Panc1 (cell line): ENCODE measurements at regions not wholly inside any gene's neighbourhood (a gene's known extent, or its start where the extent isn't known, plus 50 kb on each side); places are given as distances from the start of the nearest gene placed in this dataset.

Experiments used
- ATAC-seq: fragments of 200-7000 bp; cut with Tn5 transposase; 2 replicates; pipeline ENCODE4 v1.9.1; 2020; ENCODE audit warnings: mild to moderate bottlenecking, moderate library complexity
- BruUV-seq: library from RNA; stranded (reverse); fragments of 400-500 nt; replicated peaks from 2 replicates; lab custom pipeline; 2021; lab: Mats Ljungman, UMichigan
- CTCF ChIA-PET: fragments of 300-600 bp; sonication (Branson Sonifier 250); formaldehyde crosslinking; loops from one replicate; lab custom pipeline; 2022; ENCODE audit warnings: antibody characterized with exemption; lab: Charles Lee
- POLR2A ChIA-PET: fragments of 300-600 bp; sonication (Branson Sonifier 250); formaldehyde crosslinking; loops from one replicate; lab custom pipeline; 2022; ENCODE audit warnings: antibody characterized with exemption; lab: Charles Lee
- DNase-seq: peaks from one replicate; pipeline ENCODE4 v3.0.0-alpha.2; 2010; ENCODE audit warnings: low read depth, low spot score
- H3K27ac ChIP-seq: 2 replicates; pipeline ENCODE4 v1.5.1; 2011; ENCODE audit warnings: mild to moderate bottlenecking, low read length, inconsistent platforms
- H3K27me3 ChIP-seq: fragments of 200-500 bp; sonication (Bioruptor generic); 2 replicates; pipeline ENCODE4 v1.6.0; 2014; ENCODE audit warnings: low read length, inconsistent platforms; ENCODE audit not compliant: control insufficient read depth, insufficient read depth
- H3K36me3 ChIP-seq: fragments of 200-500 bp; sonication (Bioruptor generic); 2 replicates; pipeline ENCODE4 v1.5.1; 2014; ENCODE audit warnings: inconsistent platforms, mild to moderate bottlenecking, low read length, moderate library complexity; ENCODE audit not compliant: control insufficient read depth, insufficient read depth
- H3K4me1 ChIP-seq: 2 replicates; pipeline ENCODE4 v1.5.1; 2011; ENCODE audit warnings: inconsistent platforms, mild to moderate bottlenecking, low read length, moderate library complexity; ENCODE audit not compliant: control insufficient read depth, insufficient read depth
- H3K4me3 ChIP-seq, 2 experiments: 2 replicates each; pipeline ENCODE4 v1.5.1; 2011 to 2012; ENCODE audit warnings: low read depth in 2 of 2, low read length in 2 of 2, mild to moderate bottlenecking in 2 of 2, inconsistent platforms in 1 of 2, moderate library complexity in 1 of 2
- H3K9me3 ChIP-seq: fragments of 200-500 bp; sonication (Bioruptor generic); 2 replicates; pipeline ENCODE4 v1.5.1; 2014; ENCODE audit warnings: low read depth, mild to moderate bottlenecking, inconsistent platforms, low read length, moderate library complexity; ENCODE audit not compliant: control insufficient read depth, insufficient read depth
- POLR2AphosphoS5 ChIP-seq: IDR thresholded peaks from 2 replicates; pipeline ENCODE4 v1.6.1; 2012; ENCODE audit warnings: mild to moderate bottlenecking, low read depth, low read length, moderate library complexity
- REST ChIP-seq, 2 experiments: IDR thresholded peaks; 2 replicates each; pipeline ENCODE4 v1.6.1; 2011 to 2012; ENCODE audit warnings: low read depth in 2 of 2, control low read depth in 1 of 2, low read length in 1 of 2, mild to moderate bottlenecking in 1 of 2, moderate library complexity in 1 of 2; ENCODE audit not compliant: insufficient read depth in 1 of 2
- SIN3A ChIP-seq: IDR thresholded peaks from 2 replicates; pipeline ENCODE4 v1.6.1; 2012; ENCODE audit warnings: low read depth, mild to moderate bottlenecking, low read length, moderate library complexity, borderline replicate concordance; ENCODE audit not compliant: insufficient read depth
- TCF7L2 ChIP-seq: IDR thresholded peaks from 2 replicates; pipeline ENCODE4 v1.6.1; 2011; ENCODE audit warnings: mild to moderate bottlenecking, low read depth, low read length, inconsistent platforms
- in situ Hi-C: cut with HindIII; loops from 2 replicates; pipeline ENCODE4 v1.10.0; 2016; ENCODE audit warnings: low sequenced_read_pairs, low pct_unique_long_range_greater_than_20kb
- intact Hi-C: fragments of 100-400 bp; cut with micrococcal nuclease; formaldehyde crosslinking; loops from one replicate; pipeline ENCODE4 v1.10.0; 2022; ENCODE audit not compliant: unreplicated experiment
- TF ChIP-seq, protein P1 (sequence below): fragments of 450-650 bp; IDR thresholded peaks from 2 replicates; pipeline ENCODE4 v1.5.1; 2017; ENCODE audit warnings: mild to moderate bottlenecking

- in situ Hi-C loops = no loop called here
- POLR2A ChIA-PET = no interaction called here
- peaks cover 32% of the 10 kb centered on the region for H3K27me3 ChIP-seq
Measured at GRCh38 chr5:77569409-77569808, 69.1 kb downstream of the OTP start.

GRCh38 chr5:77568555-77568954 is 70.0 kb downstream of the OTP start:
- ChIA-PET POLR2A (no interaction called here), CTCF (no interaction called here)
- intact Hi-C loops = no loop called here
- Histone ChIP-seq H3K36me3 (no peaks in the 10 kb centered on the region), H3K27me3 (peaks cover 32% of the 10 kb centered on the region), H3K9me3 (no peaks in the 10 kb centered on the region), H3K4me1 (no peaks in the 10 kb centered on the region), H3K27ac (no peak overlapping the region), H3K4me3 (no peak overlapping the region)
- BruUV-seq = no TSS peak
- in situ Hi-C loops = no loop called here
- DNase-seq (no peak), ATAC-seq (no peak)
- TF ChIP-seq TCF7L2 (no peak), SIN3A (no peak), POLR2AphosphoS5 (no peak), REST (IDR thresholded peaks at IDR 0.05; ENCODE audit: insufficient read depth in 1 of 2, low read depth in 2 of 2, low read length in 1 of 2) (no peak)
- TF ChIP-seq, protein P1, sequence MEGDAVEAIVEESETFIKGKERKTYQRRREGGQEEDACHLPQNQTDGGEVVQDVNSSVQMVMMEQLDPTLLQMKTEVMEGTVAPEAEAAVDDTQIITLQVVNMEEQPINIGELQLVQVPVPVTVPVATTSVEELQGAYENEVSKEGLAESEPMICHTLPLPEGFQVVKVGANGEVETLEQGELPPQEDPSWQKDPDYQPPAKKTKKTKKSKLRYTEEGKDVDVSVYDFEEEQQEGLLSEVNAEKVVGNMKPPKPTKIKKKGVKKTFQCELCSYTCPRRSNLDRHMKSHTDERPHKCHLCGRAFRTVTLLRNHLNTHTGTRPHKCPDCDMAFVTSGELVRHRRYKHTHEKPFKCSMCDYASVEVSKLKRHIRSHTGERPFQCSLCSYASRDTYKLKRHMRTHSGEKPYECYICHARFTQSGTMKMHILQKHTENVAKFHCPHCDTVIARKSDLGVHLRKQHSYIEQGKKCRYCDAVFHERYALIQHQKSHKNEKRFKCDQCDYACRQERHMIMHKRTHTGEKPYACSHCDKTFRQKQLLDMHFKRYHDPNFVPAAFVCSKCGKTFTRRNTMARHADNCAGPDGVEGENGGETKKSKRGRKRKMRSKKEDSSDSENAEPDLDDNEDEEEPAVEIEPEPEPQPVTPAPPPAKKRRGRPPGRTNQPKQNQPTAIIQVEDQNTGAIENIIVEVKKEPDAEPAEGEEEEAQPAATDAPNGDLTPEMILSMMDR = no peak

More at GRCh38 chr5:77569409-77569808, 69.1 kb downstream of the OTP start:
- H3K27ac ChIP-seq = no peak overlapping the region
- TF ChIP-seq, protein P1 = no peak
- TF ChIP-seq TCF7L2 (no peak), POLR2AphosphoS5 (no peak), SIN3A (no peak), REST (IDR thresholded peaks at IDR 0.05; ENCODE audit: insufficient read depth in 1 of 2, low read depth in 2 of 2, low read length in 1 of 2) (no peak)
- H3K9me3 ChIP-seq = no peaks in the 10 kb centered on the region
- no peak overlapping the region for H3K4me3 ChIP-seq
- CTCF ChIA-PET = no interaction called here
- no peaks in the 10 kb centered on the region for H3K4me1 ChIP-seq
- DNase-seq (no peak), ATAC-seq (no peak)
- BruUV-seq = no TSS peak
- intact Hi-C loops = no loop called here
- no peaks in the 10 kb centered on the region for H3K36me3 ChIP-seq
